ENCODE measurements at regions not wholly inside any gene's neighbourhood (a gene's known extent, or its start where the extent isn't known, plus 50 kb on each side); places are given as distances from the start of the nearest gene placed in this dataset.

DNA sequence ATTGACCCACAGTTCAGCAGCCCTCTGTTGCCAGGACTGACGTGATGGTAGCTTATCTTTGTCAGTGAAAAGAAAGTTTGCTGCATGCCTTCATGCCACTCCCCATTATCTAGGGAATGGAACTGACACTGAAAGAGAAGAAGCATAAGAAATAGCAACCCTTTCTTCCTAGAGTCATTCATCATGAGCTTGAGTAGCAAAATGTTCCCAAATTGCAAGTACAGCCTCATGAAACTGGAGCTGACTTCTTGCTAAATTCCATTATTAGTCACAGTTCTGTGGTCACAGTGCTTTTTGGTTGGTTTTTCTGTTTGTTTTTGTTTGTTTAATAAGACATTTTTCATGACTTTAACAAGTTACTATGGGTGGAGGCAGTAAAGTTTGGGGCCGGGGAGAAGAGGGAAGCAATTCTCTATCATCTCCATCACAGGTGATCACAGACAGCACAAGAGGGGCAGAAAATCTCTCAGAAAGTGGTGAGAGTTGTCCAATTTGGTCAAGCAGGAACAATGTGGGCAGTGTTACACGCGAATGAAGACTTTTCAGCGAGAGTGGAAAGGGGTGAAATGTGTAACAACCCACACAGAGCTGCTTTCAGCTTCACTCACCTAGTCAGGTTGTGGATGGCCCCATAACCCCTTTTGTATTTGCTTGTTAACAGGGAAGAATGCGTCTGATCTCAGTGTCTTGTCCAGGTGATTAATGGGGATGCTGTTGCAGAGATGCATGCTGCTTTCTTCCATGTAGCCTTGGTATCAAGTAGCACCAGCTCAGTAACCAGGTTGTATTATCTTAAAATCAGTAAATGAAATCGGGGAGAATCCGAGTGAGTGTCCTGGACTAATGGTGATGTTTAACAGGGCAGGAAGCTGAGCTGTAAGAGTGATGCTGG is 440.4 kb downstream of the DMRT2 start:
- Histone ChIP-seq H3K9me1 (replicated peaks; ENCODE audit: control insufficient read depth, extremely low read depth, insufficient read depth, low read length) (no peaks in the 10 kb centered on the region), H3K27me3 (ENCODE audit: control insufficient read depth in 2 of 2, insufficient read depth in 2 of 2, low read length in 2 of 2) (no peaks in the 10 kb centered on the region), H3K4me1 (ENCODE audit: control insufficient read depth, extremely low read depth, insufficient read depth, low read length) (no peaks in the 10 kb centered on the region), H3K4me2 (ENCODE audit: insufficient read depth, low read length) (no peak overlapping the region), H3K9me3 (replicated peaks; ENCODE audit: control insufficient read depth, insufficient read depth, low read length) (peaks cover 2% of the 10 kb centered on the region), H3K27ac (ENCODE audit: insufficient read depth, low read depth, low read length) (no peak overlapping the region), H2AFZ (ENCODE audit: low read depth, low read length) (no peak overlapping the region), H3K4me3 (replicated peaks in 1 of 3; ENCODE audit: insufficient read depth in 1 of 3, low read depth in 1 of 3, low read length in 3 of 3) (no peak overlapping the region), H4K20me1 (replicated peaks; ENCODE audit: control insufficient read depth, extremely low read depth, insufficient read depth, low read length) (no peaks in the 10 kb centered on the region), H3K36me3 (ENCODE audit: control insufficient read depth in 2 of 2, extremely low read depth in 1 of 2, insufficient read depth in 2 of 2, low read length in 2 of 2) (no peaks in the 10 kb centered on the region), H3K79me2 (ENCODE audit: control insufficient read depth, insufficient read depth, low read length) (no peaks in the 10 kb centered on the region), H3K9ac (replicated peaks; ENCODE audit: extremely low read depth, insufficient read depth, low read length) (no peak overlapping the region)
- no TSS peak for BruUV-seq (replicated peaks)
- FAIRE-seq: no peak
- dilution Hi-C loops (cut with MboI; ENCODE audit: extremely low pct_ligation_motif_present, low sequenced_read_pairs): no loop called here
- no peak for TF ChIP-seq GATA2 (IDR thresholded peaks at IDR 0.05; ENCODE audit: insufficient read depth, insufficient read length, low read depth, low read length)
- intact Hi-C loops (cut with micrococcal nuclease): no loop called here
- no peak for DNase-seq (ENCODE audit: low read depth, low spot score)
- ChIA-PET CTCF (no interaction called here), POLR2A (no interaction called here)

DNA sequence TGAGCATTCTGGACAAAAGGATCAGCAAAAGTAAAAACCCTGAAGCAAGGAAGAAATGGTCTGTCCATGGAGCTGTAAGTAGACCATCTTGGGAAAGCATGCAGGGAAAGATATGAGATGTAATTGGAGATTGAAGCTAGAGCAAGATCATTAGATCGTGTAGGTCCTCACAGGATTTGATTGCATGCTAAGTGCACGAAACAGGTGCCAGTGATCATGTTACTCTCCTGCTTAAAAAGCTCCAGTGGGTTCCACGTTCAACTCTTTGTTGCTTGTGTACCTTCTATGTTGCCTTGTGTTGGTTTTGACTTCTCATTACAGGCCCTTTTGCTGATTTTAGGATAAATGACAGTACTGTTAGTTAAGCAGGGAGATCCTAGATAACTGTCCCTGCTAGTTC is 442.0 kb downstream of the DMRT2 start:
- dilution Hi-C loops (cut with MboI; ENCODE audit: extremely low pct_ligation_motif_present, low sequenced_read_pairs): no loop called here
- intact Hi-C loops (cut with micrococcal nuclease): no loop called here
- Histone ChIP-seq H3K4me1 (ENCODE audit: control insufficient read depth, extremely low read depth, insufficient read depth, low read length) (no peaks in the 10 kb centered on the region), H3K36me3 (ENCODE audit: control insufficient read depth in 2 of 2, extremely low read depth in 1 of 2, insufficient read depth in 2 of 2, low read length in 2 of 2) (no peaks in the 10 kb centered on the region), H3K27ac (ENCODE audit: insufficient read depth, low read depth, low read length) (no peak overlapping the region), H3K9me1 (replicated peaks; ENCODE audit: control insufficient read depth, extremely low read depth, insufficient read depth, low read length) (no peaks in the 10 kb centered on the region), H3K9me3 (replicated peaks; ENCODE audit: control insufficient read depth, insufficient read depth, low read length) (peaks cover 2% of the 10 kb centered on the region), H4K20me1 (replicated peaks; ENCODE audit: control insufficient read depth, extremely low read depth, insufficient read depth, low read length) (no peaks in the 10 kb centered on the region), H3K4me2 (ENCODE audit: insufficient read depth, low read length) (no peak overlapping the region), H3K27me3 (ENCODE audit: control insufficient read depth in 2 of 2, insufficient read depth in 2 of 2, low read length in 2 of 2) (no peaks in the 10 kb centered on the region), H3K4me3 (replicated peaks in 1 of 3; ENCODE audit: insufficient read depth in 1 of 3, low read depth in 1 of 3, low read length in 3 of 3) (no peak overlapping the region), H2AFZ (ENCODE audit: low read depth, low read length) (no peak overlapping the region), H3K79me2 (ENCODE audit: control insufficient read depth, insufficient read depth, low read length) (no peaks in the 10 kb centered on the region), H3K9ac (replicated peaks; ENCODE audit: extremely low read depth, insufficient read depth, low read length) (no peak overlapping the region)
- ChIA-PET CTCF (no interaction called here), POLR2A (interaction anchor here (0.5 kb wide), 1 partner anchor 303 kb away, joined by 5 read pairs; no protein-coding TSS in a partner anchor)
- no peak for DNase-seq (ENCODE audit: low read depth, low spot score)
- no TSS peak for BruUV-seq (replicated peaks)
- TF ChIP-seq POLR2A (IDR thresholded peaks at IDR 0.05; ENCODE audit: low read depth, low read length) (no peak), EZH2 (IDR thresholded peaks at IDR 0.05; ENCODE audit: borderline replicate concordance, low read depth, low read length, severe bottlenecking) (no peak), POLR2AphosphoS5 (IDR thresholded peaks at IDR 0.05; ENCODE audit: insufficient read depth, low read depth, low read length) (no peak), FOS (IDR thresholded peaks at IDR 0.05; ENCODE audit: borderline replicate concordance, insufficient read depth, low read length) (no peak)
- TF ChIP-seq, protein P1, sequence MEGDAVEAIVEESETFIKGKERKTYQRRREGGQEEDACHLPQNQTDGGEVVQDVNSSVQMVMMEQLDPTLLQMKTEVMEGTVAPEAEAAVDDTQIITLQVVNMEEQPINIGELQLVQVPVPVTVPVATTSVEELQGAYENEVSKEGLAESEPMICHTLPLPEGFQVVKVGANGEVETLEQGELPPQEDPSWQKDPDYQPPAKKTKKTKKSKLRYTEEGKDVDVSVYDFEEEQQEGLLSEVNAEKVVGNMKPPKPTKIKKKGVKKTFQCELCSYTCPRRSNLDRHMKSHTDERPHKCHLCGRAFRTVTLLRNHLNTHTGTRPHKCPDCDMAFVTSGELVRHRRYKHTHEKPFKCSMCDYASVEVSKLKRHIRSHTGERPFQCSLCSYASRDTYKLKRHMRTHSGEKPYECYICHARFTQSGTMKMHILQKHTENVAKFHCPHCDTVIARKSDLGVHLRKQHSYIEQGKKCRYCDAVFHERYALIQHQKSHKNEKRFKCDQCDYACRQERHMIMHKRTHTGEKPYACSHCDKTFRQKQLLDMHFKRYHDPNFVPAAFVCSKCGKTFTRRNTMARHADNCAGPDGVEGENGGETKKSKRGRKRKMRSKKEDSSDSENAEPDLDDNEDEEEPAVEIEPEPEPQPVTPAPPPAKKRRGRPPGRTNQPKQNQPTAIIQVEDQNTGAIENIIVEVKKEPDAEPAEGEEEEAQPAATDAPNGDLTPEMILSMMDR (IDR thresholded peaks at IDR 0.05; ENCODE audit: extremely low read depth in 1 of 2, insufficient read depth in 1 of 2, low read depth in 1 of 2, low read length in 2 of 2): no peak
- FAIRE-seq: no peak

Measured in endothelial cell of umbilical vein (primary cell).